Spleen (tissue), 11 donors: ENCODE measurements at regions not wholly inside any gene's neighbourhood (a gene's known extent, or its start where the extent isn't known, plus 50 kb on each side); places are given as distances from the start of the nearest gene placed in this dataset.

ENCODE experiments used
- DNase-seq: peaks from one replicate; pipeline ENCODE4 v3.0.0-alpha.2; 2020
- H3K27ac ChIP-seq, 8 donors: fragments of 200-600 bp; sonication (generic) in 7 of 8; 1 replicate in 4 of 8; 2 replicates in 4 of 8; pipeline versions ENCODE4 v1.5.0 to v1.8.0; 2016 to 2021; ENCODE audit warnings: inconsistent platforms in 4 of 8, mild to moderate bottlenecking in 4 of 8, moderate library complexity in 1 of 8
- H3K27me3 ChIP-seq, 7 donors: fragments of 200-600 bp; sonication (generic) in 6 of 7; replicated peaks in 1 of 7; 1 replicate in 4 of 7; 2 replicates in 3 of 7; pipeline versions ENCODE4 v1.5.0 to v1.8.0; 2016 to 2021; ENCODE audit warnings: inconsistent platforms in 3 of 7, mild to moderate bottlenecking in 1 of 7
- H3K36me3 ChIP-seq, 6 donors: fragments of 200-600 bp; sonication (generic) in 5 of 6; 1 replicate in 4 of 6; 2 replicates in 2 of 6; pipeline versions ENCODE4 v1.5.0 to v1.8.0; 2016 to 2021; ENCODE audit warnings: inconsistent platforms in 2 of 6
- H3K4me1 ChIP-seq, 6 donors: fragments of 200-600 bp; sonication (generic) in 5 of 6; 1 replicate in 3 of 6; 2 replicates in 3 of 6; pipeline versions ENCODE4 v1.5.0 to v1.8.0; 2016 to 2021; ENCODE audit warnings: inconsistent platforms in 3 of 6
- H3K4me3 ChIP-seq, 8 donors: fragments of 200-600 bp; sonication (generic) in 7 of 8; 1 replicate in 4 of 8; 2 replicates in 4 of 8; pipeline versions ENCODE4 v1.5.0 to v1.8.0; 2016 to 2021; ENCODE audit warnings: inconsistent platforms in 4 of 8, mild to moderate bottlenecking in 4 of 8, moderate library complexity in 2 of 8
- H3K9me3 ChIP-seq, 8 donors: fragments of 200-600 bp; sonication (generic) in 7 of 8; 1 replicate in 4 of 8; 2 replicates in 4 of 8; pipeline versions ENCODE4 v1.5.0 to v1.8.0; 2016 to 2021; ENCODE audit warnings: inconsistent platforms in 4 of 8
- CTCF ChIP-seq, 11 experiments: fragments of 200-600 bp in 7 of 11; fragments of 450-650 bp in 4 of 11; sonication (generic) in 4 of 11; IDR thresholded peaks in 8 of 11; conservative IDR thresholded peaks in 3 of 11; 1 replicate in 7 of 11; 2 replicates in 4 of 11; pipeline versions ENCODE4 v1.4.0 to v1.8.0; 2016 to 2021; ENCODE audit warnings: antibody characterized with exemption in 11 of 11, inconsistent platforms in 4 of 11, mild to moderate bottlenecking in 1 of 11
- POLR2A ChIP-seq, 3 donors: fragments of 450-650 bp; IDR thresholded peaks; one replicate each; pipeline ENCODE4 v1.5.1; 2017; ENCODE audit warnings: antibody characterized with exemption in 3 of 3, mild to moderate bottlenecking in 1 of 3
- POLR2AphosphoS5 ChIP-seq, 3 donors: sonication (generic); formaldehyde crosslinking; IDR thresholded peaks; one replicate each; pipeline ENCODE4 v1.5.1; 2017; ENCODE audit warnings: antibody characterized with exemption in 3 of 3
- WGBS, 5 donors: extraction: QIAGEN DNeasy Blood & Tissue Kit in 3 of 5; methylation state at CpG; one replicate each; pipeline versions ENCODE4 v1.1.5 to v1.1.7; 2013 to 2018; 5-methylcytosine and 5-hydroxymethylcytosine counted together
- intact Hi-C: fragments of 100-400 bp; cut with DNase I; formaldehyde crosslinking; loops from one replicate; pipeline ENCODE4 v1.15.0; 2023; ENCODE audit warnings: low total_unique reads
- donor health status: healthy with polysubstance abuse.
- donor health status: DM: no; HTN: no; CAD: no; lungs with moderate emphysema.
- donor health status: DM: no; HTN: no; CAD: no.
- donor health status: Bipolar disorder and iron deficiency.
- donor health status: healthy.
- donor health status: DM: no; HTN: no; CAD: no.
- donor health status: DM: yes; HTN: yes; CAD: no.

GRCh38 chr3:164864454-164864853, 213.8 kb downstream of the SI start:
- Histone ChIP-seq H3K36me3 (no peaks in the 10 kb centered on the region), H3K4me1 (no peaks in the 10 kb centered on the region), H3K9me3 (peaks cover 0 to 23% (median 1%) of the 10 kb centered on the region in 8 donors), H3K27me3 (no peaks in the 10 kb centered on the region), H3K27ac (no peak overlapping the region), H3K4me3 (no peak overlapping the region)
- intact Hi-C loops = no loop called here
- DNase-seq = no peak
- TF ChIP-seq CTCF (IDR thresholded peaks at IDR 0.05 in 8 of 11, conservative IDR thresholded peaks at IDR 0.05 in 3 of 11) = no peak
- TF ChIP-seq POLR2AphosphoS5 (IDR thresholded peaks at IDR 0.05) = no peak
- TF ChIP-seq POLR2A (IDR thresholded peaks at IDR 0.05) = no peak
- WGBS, 5 donors = 0 to 86% (median 0%) methylated on average over 1 of the region's 1 CpG

GRCh38 chr3:164852866-164853265, 225.4 kb downstream of the SI start:
- Histone ChIP-seq H3K27ac (no peak overlapping the region), H3K4me1 (no peaks in the 10 kb centered on the region), H3K4me3 (no peak overlapping the region), H3K36me3 (no peaks in the 10 kb centered on the region), H3K9me3 (peaks cover 0 to 5% (median 0%) of the 10 kb centered on the region in 8 donors), H3K27me3 (no peaks in the 10 kb centered on the region)
- TF ChIP-seq POLR2A (IDR thresholded peaks at IDR 0.05) (no peak), CTCF (IDR thresholded peaks at IDR 0.05 in 8 of 11, conservative IDR thresholded peaks at IDR 0.05 in 3 of 11) (no peak), POLR2AphosphoS5 (IDR thresholded peaks at IDR 0.05) (no peak)
- intact Hi-C loops = no loop called here
- 19 to 56% (median 38%) methylated on average over 1 of the region's 1 CpG for WGBS, 5 donors
- no peak for DNase-seq

GRCh38 chr3:164851905-164852304, 226.4 kb downstream of the SI start:
- DNase-seq = no peak
- TF ChIP-seq CTCF (IDR thresholded peaks at IDR 0.05 in 8 of 11, conservative IDR thresholded peaks at IDR 0.05 in 3 of 11) = no peak
- no peak for TF ChIP-seq POLR2A (IDR thresholded peaks at IDR 0.05)
- TF ChIP-seq POLR2AphosphoS5 (IDR thresholded peaks at IDR 0.05) = no peak
- Histone ChIP-seq H3K4me3 (no peak overlapping the region), H3K27me3 (no peaks in the 10 kb centered on the region), H3K27ac (no peak overlapping the region), H3K36me3 (no peaks in the 10 kb centered on the region), H3K4me1 (no peaks in the 10 kb centered on the region), H3K9me3 (peaks cover 0 to 5% (median 0%) of the 10 kb centered on the region in 8 donors)
- WGBS, 5 donors = 81 to 94% (median 92%) methylated on average over 1 of the region's 1 CpG
- intact Hi-C loops = no loop called here

GRCh38 chr3:164851204-164851603, 227.1 kb downstream of the SI start:
- intact Hi-C loops = no loop called here
- Histone ChIP-seq H3K4me3 (no peak overlapping the region), H3K27ac (no peak overlapping the region), H3K4me1 (no peaks in the 10 kb centered on the region), H3K27me3 (no peaks in the 10 kb centered on the region), H3K36me3 (no peaks in the 10 kb centered on the region), H3K9me3 (peaks cover 0 to 5% (median 0%) of the 10 kb centered on the region in 8 donors)
- 70 to 82% (median 75%) methylated on average over 3 of the region's 3 CpGs for WGBS, 5 donors
- TF ChIP-seq POLR2AphosphoS5 (IDR thresholded peaks at IDR 0.05) = no peak
- TF ChIP-seq CTCF (IDR thresholded peaks at IDR 0.05 in 8 of 11, conservative IDR thresholded peaks at IDR 0.05 in 3 of 11) = no peak
- TF ChIP-seq POLR2A (IDR thresholded peaks at IDR 0.05) = no peak
- no peak for DNase-seq
